HL-60 (cell line): ENCODE measurements at regions not wholly inside any gene's neighbourhood (a gene's known extent, or its start where the extent isn't known, plus 50 kb on each side); places are given as distances from the start of the nearest gene placed in this dataset.

Source experiments
- POLR2AphosphoS5 ChIP-seq: IDR thresholded peaks from 2 replicates; pipeline ENCODE4 v1.6.1; 2012; ENCODE audit warnings: low read depth
- SPI1 ChIP-seq: IDR thresholded peaks from 2 replicates; pipeline ENCODE4 v1.6.1; 2012; ENCODE audit warnings: low read depth, mild to moderate bottlenecking, borderline replicate concordance
- TF ChIP-seq, protein P1 (sequence below): IDR thresholded peaks from one replicate; pipeline ENCODE4 v1.5.1; 2011; ENCODE audit warnings: low read length, control low read depth, inconsistent platforms; ENCODE audit not compliant: insufficient read depth
- TF ChIP-seq, protein P2 (sequence below): IDR thresholded peaks from 2 replicates; pipeline ENCODE4 v1.6.1; 2012; ENCODE audit warnings: low read depth; ENCODE audit not compliant: insufficient replicate concordance

DNA sequence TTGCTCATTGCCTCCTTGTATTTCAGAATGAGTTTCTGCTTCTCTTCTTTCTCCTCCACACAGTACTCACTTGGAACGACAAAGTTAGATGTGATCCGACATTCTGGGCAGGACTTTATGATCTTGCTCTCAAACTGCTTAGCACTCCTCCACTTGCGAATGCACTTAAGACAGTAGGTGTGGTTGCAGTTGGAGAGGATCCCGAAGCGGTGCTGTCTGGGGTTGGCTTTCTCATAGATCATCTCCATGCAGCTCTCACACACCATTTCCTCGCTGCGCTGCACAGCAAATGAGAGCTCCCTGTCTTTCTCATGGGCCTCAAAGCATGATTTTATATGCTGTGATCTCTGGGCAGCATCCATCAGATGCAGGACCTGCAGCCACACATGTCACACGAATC lies 245.7 kb downstream of the C12orf50 start:
- TF ChIP-seq, protein P1, sequence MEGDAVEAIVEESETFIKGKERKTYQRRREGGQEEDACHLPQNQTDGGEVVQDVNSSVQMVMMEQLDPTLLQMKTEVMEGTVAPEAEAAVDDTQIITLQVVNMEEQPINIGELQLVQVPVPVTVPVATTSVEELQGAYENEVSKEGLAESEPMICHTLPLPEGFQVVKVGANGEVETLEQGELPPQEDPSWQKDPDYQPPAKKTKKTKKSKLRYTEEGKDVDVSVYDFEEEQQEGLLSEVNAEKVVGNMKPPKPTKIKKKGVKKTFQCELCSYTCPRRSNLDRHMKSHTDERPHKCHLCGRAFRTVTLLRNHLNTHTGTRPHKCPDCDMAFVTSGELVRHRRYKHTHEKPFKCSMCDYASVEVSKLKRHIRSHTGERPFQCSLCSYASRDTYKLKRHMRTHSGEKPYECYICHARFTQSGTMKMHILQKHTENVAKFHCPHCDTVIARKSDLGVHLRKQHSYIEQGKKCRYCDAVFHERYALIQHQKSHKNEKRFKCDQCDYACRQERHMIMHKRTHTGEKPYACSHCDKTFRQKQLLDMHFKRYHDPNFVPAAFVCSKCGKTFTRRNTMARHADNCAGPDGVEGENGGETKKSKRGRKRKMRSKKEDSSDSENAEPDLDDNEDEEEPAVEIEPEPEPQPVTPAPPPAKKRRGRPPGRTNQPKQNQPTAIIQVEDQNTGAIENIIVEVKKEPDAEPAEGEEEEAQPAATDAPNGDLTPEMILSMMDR = no peak
- TF ChIP-seq POLR2AphosphoS5 (no peak), SPI1 (no peak)
- TF ChIP-seq, protein P2, sequence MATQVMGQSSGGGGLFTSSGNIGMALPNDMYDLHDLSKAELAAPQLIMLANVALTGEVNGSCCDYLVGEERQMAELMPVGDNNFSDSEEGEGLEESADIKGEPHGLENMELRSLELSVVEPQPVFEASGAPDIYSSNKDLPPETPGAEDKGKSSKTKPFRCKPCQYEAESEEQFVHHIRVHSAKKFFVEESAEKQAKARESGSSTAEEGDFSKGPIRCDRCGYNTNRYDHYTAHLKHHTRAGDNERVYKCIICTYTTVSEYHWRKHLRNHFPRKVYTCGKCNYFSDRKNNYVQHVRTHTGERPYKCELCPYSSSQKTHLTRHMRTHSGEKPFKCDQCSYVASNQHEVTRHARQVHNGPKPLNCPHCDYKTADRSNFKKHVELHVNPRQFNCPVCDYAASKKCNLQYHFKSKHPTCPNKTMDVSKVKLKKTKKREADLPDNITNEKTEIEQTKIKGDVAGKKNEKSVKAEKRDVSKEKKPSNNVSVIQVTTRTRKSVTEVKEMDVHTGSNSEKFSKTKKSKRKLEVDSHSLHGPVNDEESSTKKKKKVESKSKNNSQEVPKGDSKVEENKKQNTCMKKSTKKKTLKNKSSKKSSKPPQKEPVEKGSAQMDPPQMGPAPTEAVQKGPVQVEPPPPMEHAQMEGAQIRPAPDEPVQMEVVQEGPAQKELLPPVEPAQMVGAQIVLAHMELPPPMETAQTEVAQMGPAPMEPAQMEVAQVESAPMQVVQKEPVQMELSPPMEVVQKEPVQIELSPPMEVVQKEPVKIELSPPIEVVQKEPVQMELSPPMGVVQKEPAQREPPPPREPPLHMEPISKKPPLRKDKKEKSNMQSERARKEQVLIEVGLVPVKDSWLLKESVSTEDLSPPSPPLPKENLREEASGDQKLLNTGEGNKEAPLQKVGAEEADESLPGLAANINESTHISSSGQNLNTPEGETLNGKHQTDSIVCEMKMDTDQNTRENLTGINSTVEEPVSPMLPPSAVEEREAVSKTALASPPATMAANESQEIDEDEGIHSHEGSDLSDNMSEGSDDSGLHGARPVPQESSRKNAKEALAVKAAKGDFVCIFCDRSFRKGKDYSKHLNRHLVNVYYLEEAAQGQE = no peak
